H1 (cell line): ENCODE measurements at regions not wholly inside any gene's neighbourhood (a gene's known extent, or its start where the extent isn't known, plus 50 kb on each side); places are given as distances from the start of the nearest gene placed in this dataset.

ENCODE experiments used
- CTCF ChIA-PET: fragments of 300-600 bp; sonication (Branson Sonifier 250); formaldehyde crosslinking; loops from one replicate; lab custom pipeline; 2021; ENCODE audit not compliant: partially characterized antibody; lab: Charles Lee
- POLR2A ChIA-PET: fragments of 300-600 bp; sonication (Branson Sonifier 250); formaldehyde crosslinking; loops from one replicate; lab custom pipeline; 2021; ENCODE audit warnings: inconsistent platforms; ENCODE audit not compliant: partially characterized antibody; lab: Charles Lee
- DNase-seq, 2 experiments: peaks; one replicate each; pipeline versions ENCODE4 v3.0.0 to v3.0.0-alpha.2; 2010 to 2022; ENCODE audit warnings: low spot score in 2 of 2, low read depth in 1 of 2, mixed read lengths in 1 of 2
- FAIRE-seq: peaks from 2 replicates; lab custom pipeline; 2011; peaks lifted over from hg19 to GRCh38; lab: Jason Lieb, UNC
- H2AFZ ChIP-seq: 2 replicates; pipeline ENCODE4 v1.8.1; 2012; ENCODE audit warnings: low read length, inconsistent platforms
- H2AK5ac ChIP-seq: 2 replicates; pipeline ENCODE4 v1.6.1; 2013; ENCODE audit warnings: low read depth, low read length
- H2BK120ac ChIP-seq: replicated peaks from 2 replicates; pipeline ENCODE3; 2013; ENCODE audit warnings: low read depth, low read length, inconsistent platforms
- H2BK12ac ChIP-seq: 2 replicates; pipeline ENCODE4 v1.6.1; 2013; ENCODE audit warnings: low read depth, low read length
- H2BK15ac ChIP-seq: 2 replicates; pipeline ENCODE4 v1.6.1; 2013; ENCODE audit warnings: low read length
- H2BK20ac ChIP-seq: 2 replicates; pipeline ENCODE4 v1.6.1; 2013; ENCODE audit warnings: low read length
- H2BK5ac ChIP-seq: 2 replicates; pipeline ENCODE4 v1.6.1; 2013; ENCODE audit warnings: low read depth, low read length
- H3K14ac ChIP-seq: 2 replicates; pipeline ENCODE4 v1.6.1; 2013; ENCODE audit warnings: inconsistent platforms; ENCODE audit not compliant: insufficient read length
- H3K18ac ChIP-seq: 2 replicates; pipeline ENCODE4 v1.6.1; 2013; ENCODE audit warnings: low read length; ENCODE audit errors: extremely low read depth
- H3K23ac ChIP-seq: 2 replicates; pipeline ENCODE4 v1.6.1; 2013; ENCODE audit warnings: inconsistent platforms; ENCODE audit not compliant: insufficient read length
- H3K23me2 ChIP-seq: 2 replicates; pipeline ENCODE4 v1.6.1; 2013; ENCODE audit warnings: low read depth, low read length
- H3K27ac ChIP-seq: 2 replicates; pipeline ENCODE4 v1.6.1; 2011; ENCODE audit warnings: low read depth, low read length, inconsistent platforms
- H3K27me3 ChIP-seq, 4 experiments: replicated peaks in 1 of 4; 1 replicate in 1 of 4; 2 replicates in 3 of 4; pipeline versions ENCODE4 v1.6.1 to v1.8.1; 2011 to 2013; ENCODE audit warnings: low read length in 3 of 4, mild to moderate bottlenecking in 3 of 4, inconsistent platforms in 2 of 4, mixed read lengths in 2 of 4, moderate library complexity in 1 of 4; ENCODE audit not compliant: control insufficient read depth in 3 of 4, insufficient read depth in 3 of 4; ENCODE audit errors: extremely low read depth in 1 of 4
- H3K36me3 ChIP-seq, 4 experiments: 2 replicates each; pipeline versions ENCODE4 v1.6.1 to v1.8.1; 2011 to 2013; ENCODE audit warnings: mild to moderate bottlenecking in 4 of 4, low read length in 3 of 4, moderate library complexity in 2 of 4, control low read depth in 1 of 4, inconsistent platforms in 1 of 4; ENCODE audit not compliant: insufficient read depth in 4 of 4, control insufficient read depth in 2 of 4
- H3K4ac ChIP-seq: replicated peaks from 2 replicates; pipeline ENCODE3; 2013; ENCODE audit warnings: low read length, low read depth, mixed read lengths, inconsistent platforms; ENCODE audit not compliant: insufficient read length
- H3K4me1 ChIP-seq, 4 experiments: replicated peaks in 1 of 4; 1 replicate in 1 of 4; 2 replicates in 3 of 4; pipeline versions ENCODE4 v1.6.1 to v1.8.1; 2011 to 2013; ENCODE audit warnings: low read length in 3 of 4, inconsistent platforms in 2 of 4, mixed read lengths in 1 of 4; ENCODE audit not compliant: insufficient read depth in 4 of 4, control insufficient read depth in 3 of 4
- H3K4me2 ChIP-seq, 2 experiments: 2 replicates each; pipeline versions ENCODE4 v1.6.1 to v1.8.1; 2011 to 2013; ENCODE audit warnings: low read depth in 2 of 2, low read length in 2 of 2, control low read depth in 1 of 2, inconsistent platforms in 1 of 2, mild to moderate bottlenecking in 1 of 2; ENCODE audit not compliant: insufficient read depth in 1 of 2
- H3K4me3 ChIP-seq, 4 experiments: fragments of 200-600, 300-600 bp in 1 of 4; sonication (generic), shearing (Covaris generic), sonication (Bioruptor Twin) in 1 of 4; 2 replicates each; pipeline versions ENCODE4 v1.5.1 to v1.8.1; 2011 to 2016; ENCODE audit warnings: low read length in 4 of 4, low read depth in 3 of 4, control low read depth in 2 of 4, inconsistent platforms in 2 of 4, mild to moderate bottlenecking in 2 of 4, mixed read lengths in 1 of 4, moderate library complexity in 1 of 4; ENCODE audit not compliant: insufficient read depth in 2 of 4; ENCODE audit errors: extremely low read depth in 1 of 4
- H3K56ac ChIP-seq: replicated peaks from 2 replicates; pipeline ENCODE3; 2013; ENCODE audit warnings: low read depth, mild to moderate bottlenecking, mixed read lengths, low read length, inconsistent platforms; ENCODE audit not compliant: insufficient read length
- H3K79me1 ChIP-seq: 2 replicates; pipeline ENCODE4 v1.6.1; 2013; ENCODE audit warnings: low read depth, low read length, control low read depth
- H3K79me2 ChIP-seq, 2 experiments: 2 replicates each; pipeline versions ENCODE4 v1.6.1 to v1.8.1; 2012 to 2013; ENCODE audit warnings: low read length in 2 of 2, mild to moderate bottlenecking in 2 of 2, inconsistent platforms in 1 of 2; ENCODE audit not compliant: insufficient read depth in 2 of 2, control insufficient read depth in 1 of 2
- H3K9ac ChIP-seq, 4 experiments: replicated peaks in 1 of 4; 1 replicate in 1 of 4; 2 replicates in 3 of 4; pipeline versions ENCODE4 v1.6.1 to v1.8.1; 2011 to 2013; ENCODE audit warnings: low read depth in 3 of 4, low read length in 3 of 4, control low read depth in 2 of 4, mild to moderate bottlenecking in 2 of 4, moderate library complexity in 2 of 4, inconsistent platforms in 1 of 4; ENCODE audit errors: extremely low read depth in 1 of 4
- H3K9me3 ChIP-seq, 2 experiments: 2 replicates each; pipeline versions ENCODE4 v1.6.1 to v1.8.1; 2012 to 2013; ENCODE audit warnings: mild to moderate bottlenecking in 2 of 2, moderate library complexity in 2 of 2, control low read depth in 1 of 2, inconsistent platforms in 1 of 2, low read depth in 1 of 2, low read length in 1 of 2, mixed read lengths in 1 of 2; ENCODE audit not compliant: insufficient read depth in 2 of 2
- H4K20me1 ChIP-seq, 2 experiments: replicated peaks in 1 of 2; 2 replicates each; pipeline versions ENCODE3 to v1.8.1; 2011 to 2013; ENCODE audit warnings: inconsistent platforms in 2 of 2, low read length in 2 of 2, mild to moderate bottlenecking in 1 of 2; ENCODE audit not compliant: insufficient read depth in 2 of 2, control insufficient read depth in 1 of 2
- H4K5ac ChIP-seq: 2 replicates; pipeline ENCODE4 v1.6.1; 2013; ENCODE audit warnings: low read length, low read depth, mixed read lengths, inconsistent platforms; ENCODE audit not compliant: insufficient read length
- H4K8ac ChIP-seq: 2 replicates; pipeline ENCODE4 v1.8.0; 2013; ENCODE audit warnings: mild to moderate bottlenecking, moderate library complexity, low read length, inconsistent platforms; ENCODE audit not compliant: insufficient read depth; ENCODE audit errors: extremely low read depth
- H4K91ac ChIP-seq: replicated peaks from 2 replicates; pipeline ENCODE3; 2013; ENCODE audit warnings: low read length, mixed read lengths, inconsistent platforms; ENCODE audit not compliant: insufficient read length
- CBX5 ChIP-seq: fragments of 300-800, 300-1000 bp; sonication (generic); IDR thresholded peaks from 2 replicates; pipeline ENCODE4 v1.7.1; 2016; ENCODE audit warnings: antibody characterized with exemption, low read length, low read depth
- CHD1 ChIP-seq: IDR thresholded peaks from 2 replicates; pipeline ENCODE4 v1.6.1; 2012; ENCODE audit warnings: low read depth, low read length, improper control_type of control experiment
- CHD2 ChIP-seq: IDR thresholded peaks from 2 replicates; pipeline ENCODE4 v1.6.1; 2012; ENCODE audit warnings: low read length, improper control_type of control experiment
- CTBP2 ChIP-seq: IDR thresholded peaks from 2 replicates; pipeline ENCODE4 v1.7.0; 2011; ENCODE audit warnings: borderline replicate concordance, mild to moderate bottlenecking, moderate library complexity, mixed read lengths, low read length; ENCODE audit not compliant: insufficient read depth, insufficient read length
- KDM4A ChIP-seq: IDR thresholded peaks from one replicate; pipeline ENCODE4 v1.7.1; 2012; ENCODE audit warnings: low read depth, mild to moderate bottlenecking, moderate library complexity, low read length, inconsistent platforms; ENCODE audit not compliant: severe bottlenecking
- MAFK ChIP-seq: IDR thresholded peaks from 2 replicates; pipeline ENCODE4 v1.6.1; 2012; ENCODE audit warnings: low read depth, mild to moderate bottlenecking, improper control_type of control experiment, low read length
- RFX5 ChIP-seq: IDR thresholded peaks from 2 replicates; pipeline ENCODE4 v1.6.1; 2011; ENCODE audit warnings: low read depth, low read length, improper control_type of control experiment, borderline replicate concordance
- SRF ChIP-seq: IDR thresholded peaks from 2 replicates; pipeline ENCODE4 v1.6.1; 2011; ENCODE audit warnings: mild to moderate bottlenecking, low read depth, low read length, moderate library complexity
- TAF1 ChIP-seq: IDR thresholded peaks from 2 replicates; pipeline ENCODE4 v1.6.1; 2011; ENCODE audit warnings: mild to moderate bottlenecking, low read depth, low read length
- TAF7 ChIP-seq: optimal IDR thresholded peaks from 2 replicates; pipeline ENCODE3; 2011; ENCODE audit warnings: low read depth, mild to moderate bottlenecking, inconsistent platforms, low read length, moderate library complexity, borderline replicate concordance
- ZNF274 ChIP-seq: IDR thresholded peaks from 2 replicates; pipeline ENCODE4 v1.7.0; 2012; ENCODE audit warnings: low read length, borderline replicate concordance; ENCODE audit errors: extremely low read depth
- WGBS, 2 experiments: shearing (Covaris generic) in 1 of 2; methylation state at CpG; one replicate each; pipeline versions ENCODE4 v1.1.6 to v1.1.7; 2013 to 2015; ENCODE audit warnings: low lambda C conversion rate in 2 of 2, mixed read lengths in 2 of 2, inconsistent platforms in 1 of 2, low coverage in 1 of 2, missing lambda C conversion rate in 1 of 2; ENCODE audit not compliant: insufficient replicate concordance in 2 of 2, insufficient coverage in 1 of 2, insufficient read length in 1 of 2; ENCODE audit errors: extremely low coverage in 1 of 2, missing lambda C conversion rate in 1 of 2; 5-methylcytosine and 5-hydroxymethylcytosine counted together

GRCh38 chr14:85333841-85334240 lies 196.1 kb upstream of the FLRT2 start:
- Histone ChIP-seq H3K18ac (no peak overlapping the region), H2BK5ac (no peak overlapping the region), H3K79me1 (no peaks in the 10 kb centered on the region), H3K36me3 (no peaks in the 10 kb centered on the region), H3K4me3 (no peak overlapping the region), H3K4me2 (no peak overlapping the region), H3K4ac (no peak overlapping the region), H3K79me2 (no peaks in the 10 kb centered on the region), H2BK15ac (no peak overlapping the region), H2BK120ac (no peak overlapping the region), H3K4me1 (no peaks in the 10 kb centered on the region), H3K56ac (no peak overlapping the region), H3K27ac (no peak overlapping the region), H3K23ac (no peak overlapping the region), H3K27me3 (no peaks in the 10 kb centered on the region), H4K20me1 (no peaks in the 10 kb centered on the region), H3K23me2 (no peaks in the 10 kb centered on the region), H3K9ac (no peak overlapping the region), H2AK5ac (no peak overlapping the region), H3K14ac (no peak overlapping the region), H2BK20ac (no peak overlapping the region), H4K8ac (no peak overlapping the region), H4K91ac (no peak overlapping the region), H2AFZ (no peak overlapping the region), H3K9me3 (no peaks in the 10 kb centered on the region), H4K5ac (no peak overlapping the region), H2BK12ac (no peak overlapping the region)
- ChIA-PET CTCF (no interaction called here), POLR2A (no interaction called here)
- TF ChIP-seq MAFK (no peak), CHD2 (no peak), CBX5 (no peak), SRF (no peak), TAF7 (no peak), KDM4A (no peak), RFX5 (no peak), CTBP2 (no peak), CHD1 (no peak), TAF1 (no peak), ZNF274 (no peak)
- FAIRE-seq (no peak), DNase-seq (no peak)
- 94% methylated on average over 4 of the region's 4 CpGs; no CpG with 5 or more reads in 1 of the 2 experiments for WGBS, 2 experiments
